ENCODE measurements at regions not wholly inside any gene's neighbourhood (a gene's known extent, or its start where the extent isn't known, plus 50 kb on each side); places are given as distances from the start of the nearest gene placed in this dataset.

DNA sequence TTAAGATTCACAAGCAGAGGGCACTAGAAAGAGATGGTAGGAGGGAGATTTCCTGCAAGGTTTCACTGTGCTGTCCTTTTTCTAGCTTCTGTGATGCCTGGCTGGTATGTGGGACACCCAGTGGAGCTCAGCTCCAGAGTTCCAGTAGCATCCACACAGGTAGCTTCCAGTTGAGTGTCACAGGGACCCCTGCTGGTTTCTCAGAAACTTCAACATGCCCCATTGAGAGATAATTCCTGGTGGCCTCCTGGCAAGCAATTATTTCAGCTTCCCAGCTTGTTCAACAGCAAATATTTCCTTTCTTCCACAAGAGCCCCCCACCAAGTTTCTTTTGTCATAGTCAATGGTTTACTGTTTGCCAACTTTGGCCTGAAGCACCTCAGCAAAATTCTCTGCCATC, 858.7 kb downstream of the REEP3 start:
- peak in 1 of 3 donors; percentile 35 for DNase-seq
- Histone ChIP-seq H3K4me1 (ENCODE audit: low read depth) (no peaks in the 10 kb centered on the region), H3K36me3 (ENCODE audit: low read depth) (no peaks in the 10 kb centered on the region), H3K4me3 (no peak overlapping the region), H3K9me3 (no peaks in the 10 kb centered on the region)
- intact Hi-C loops (cut with DNase I, micrococcal nuclease): no loop called here
- peak; percentile 68 for ATAC-seq
- TF ChIP-seq, protein P1, sequence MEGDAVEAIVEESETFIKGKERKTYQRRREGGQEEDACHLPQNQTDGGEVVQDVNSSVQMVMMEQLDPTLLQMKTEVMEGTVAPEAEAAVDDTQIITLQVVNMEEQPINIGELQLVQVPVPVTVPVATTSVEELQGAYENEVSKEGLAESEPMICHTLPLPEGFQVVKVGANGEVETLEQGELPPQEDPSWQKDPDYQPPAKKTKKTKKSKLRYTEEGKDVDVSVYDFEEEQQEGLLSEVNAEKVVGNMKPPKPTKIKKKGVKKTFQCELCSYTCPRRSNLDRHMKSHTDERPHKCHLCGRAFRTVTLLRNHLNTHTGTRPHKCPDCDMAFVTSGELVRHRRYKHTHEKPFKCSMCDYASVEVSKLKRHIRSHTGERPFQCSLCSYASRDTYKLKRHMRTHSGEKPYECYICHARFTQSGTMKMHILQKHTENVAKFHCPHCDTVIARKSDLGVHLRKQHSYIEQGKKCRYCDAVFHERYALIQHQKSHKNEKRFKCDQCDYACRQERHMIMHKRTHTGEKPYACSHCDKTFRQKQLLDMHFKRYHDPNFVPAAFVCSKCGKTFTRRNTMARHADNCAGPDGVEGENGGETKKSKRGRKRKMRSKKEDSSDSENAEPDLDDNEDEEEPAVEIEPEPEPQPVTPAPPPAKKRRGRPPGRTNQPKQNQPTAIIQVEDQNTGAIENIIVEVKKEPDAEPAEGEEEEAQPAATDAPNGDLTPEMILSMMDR (IDR thresholded peaks at IDR 0.05): no peak

DNA sequence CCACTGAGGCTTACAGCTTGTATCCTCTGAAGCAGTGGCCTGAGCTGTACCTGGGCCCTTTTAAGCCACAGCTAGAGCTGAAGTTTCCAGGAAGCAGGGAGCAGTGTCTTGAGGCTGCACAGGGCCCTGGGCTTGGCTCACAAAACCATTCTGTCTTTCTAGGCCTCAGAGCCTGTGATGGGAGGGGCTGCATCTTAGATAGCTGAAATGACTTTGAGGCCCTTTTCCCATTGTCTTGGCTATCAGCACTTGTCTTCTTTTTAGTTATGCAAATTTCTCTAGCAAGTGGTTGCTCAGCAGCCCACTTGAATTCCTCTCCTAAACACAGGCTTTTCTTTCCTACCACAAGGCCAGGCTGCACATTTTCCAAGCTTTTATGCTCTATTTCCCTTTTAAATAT, 864.2 kb downstream of the REEP3 start:
- no peaks in the 10 kb centered on the region for H3K4me1 ChIP-seq (ENCODE audit: low read depth)
- DNase-seq (no peak), ATAC-seq (no peak)
- intact Hi-C loops (cut with DNase I, micrococcal nuclease): no loop called here
- TF ChIP-seq, protein P1 (IDR thresholded peaks at IDR 0.05): no peak
- no peak overlapping the region for H3K4me3 ChIP-seq
- H3K9me3 ChIP-seq: no peaks in the 10 kb centered on the region
- no peaks in the 10 kb centered on the region for H3K36me3 ChIP-seq (ENCODE audit: low read depth)

DNA sequence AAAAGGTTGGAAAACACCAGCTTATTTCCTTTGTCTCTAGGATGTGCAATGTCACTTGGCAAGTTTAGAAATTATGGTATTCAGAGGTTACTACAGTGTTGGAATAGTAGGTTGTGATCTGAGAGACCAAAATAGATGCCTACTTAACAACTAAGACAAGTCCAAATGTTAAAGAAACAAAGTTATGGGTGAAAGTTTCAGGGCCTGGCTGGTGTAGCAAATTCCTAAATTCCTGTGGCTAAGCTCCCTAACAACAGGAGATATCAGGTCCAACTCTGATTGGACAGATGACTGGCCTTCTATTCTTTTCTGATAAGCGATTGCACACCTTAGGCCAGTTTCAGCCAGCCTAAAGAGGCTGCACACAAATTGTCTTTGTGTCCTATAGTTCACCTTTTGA, 873.5 kb downstream of the REEP3 start:
- Histone ChIP-seq H3K36me3 (ENCODE audit: low read depth) (no peaks in the 10 kb centered on the region), H3K4me3 (no peak overlapping the region), H3K4me1 (ENCODE audit: low read depth) (no peaks in the 10 kb centered on the region), H3K9me3 (no peaks in the 10 kb centered on the region)
- intact Hi-C loops (cut with DNase I, micrococcal nuclease): no loop called here
- ATAC-seq: no peak
- TF ChIP-seq, protein P1 (IDR thresholded peaks at IDR 0.05): no peak
- DNase-seq: no peak

DNA sequence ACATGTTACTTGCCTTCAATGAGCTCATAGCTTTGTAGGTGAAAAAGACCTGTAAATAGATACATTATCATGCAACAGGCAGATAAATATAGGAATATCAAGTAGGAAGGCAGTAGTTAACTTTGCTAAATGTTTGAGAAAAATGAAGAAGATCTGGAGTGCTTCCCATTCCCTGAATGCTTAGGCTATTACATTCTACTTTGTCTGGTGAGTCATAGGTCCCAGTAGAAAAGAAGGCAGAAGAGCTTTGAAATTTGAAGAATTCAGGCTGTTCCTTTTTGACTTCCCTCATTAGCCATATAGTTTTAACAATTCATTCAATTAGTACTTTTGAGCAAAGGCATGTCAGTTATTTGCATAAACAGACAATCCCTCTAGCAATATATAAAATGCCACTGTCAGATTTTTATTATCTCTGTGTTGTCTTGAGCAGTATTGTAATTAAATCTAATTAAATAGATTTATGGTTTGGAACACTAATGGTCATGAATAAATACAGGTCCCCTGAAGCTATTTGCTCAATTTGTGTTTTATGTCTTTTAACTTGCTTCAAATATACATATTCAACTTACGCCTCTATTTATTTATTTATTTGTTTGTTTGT, 875.0 kb downstream of the REEP3 start:
- no peak for ATAC-seq
- Histone ChIP-seq H3K4me3 (no peak overlapping the region), H3K36me3 (ENCODE audit: low read depth) (no peaks in the 10 kb centered on the region), H3K9me3 (no peaks in the 10 kb centered on the region), H3K4me1 (ENCODE audit: low read depth) (no peaks in the 10 kb centered on the region)
- TF ChIP-seq, protein P1 (IDR thresholded peaks at IDR 0.05): no peak
- no peak for DNase-seq
- intact Hi-C loops (cut with DNase I, micrococcal nuclease): no loop called here

DNA sequence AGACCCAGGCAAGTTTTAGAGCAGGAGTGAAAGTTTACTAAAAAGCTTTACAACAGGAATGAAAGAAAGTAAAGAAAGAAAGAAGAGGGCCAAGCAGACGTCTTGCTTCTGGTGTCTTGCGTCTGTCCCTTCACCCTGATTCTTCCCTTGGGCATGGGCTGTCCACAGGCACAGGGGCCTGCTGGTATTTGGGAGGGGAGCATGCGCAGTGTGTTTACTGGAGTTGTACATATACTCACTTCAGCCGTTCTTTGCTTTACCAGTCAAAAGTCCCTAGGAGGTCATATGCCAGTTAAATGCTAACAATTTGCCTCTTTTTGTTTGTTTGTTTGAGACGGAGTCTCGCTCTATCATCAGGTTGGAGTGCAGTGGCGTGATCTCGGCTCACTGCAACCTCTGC, 875.9 kb downstream of the REEP3 start:
- intact Hi-C loops (cut with DNase I, micrococcal nuclease): no loop called here
- no peaks in the 10 kb centered on the region for H3K9me3 ChIP-seq
- no peak overlapping the region for H3K4me3 ChIP-seq
- DNase-seq: no peak
- ATAC-seq: no peak
- no peaks in the 10 kb centered on the region for H3K36me3 ChIP-seq (ENCODE audit: low read depth)
- TF ChIP-seq, protein P1 (IDR thresholded peaks at IDR 0.05): no peak
- no peaks in the 10 kb centered on the region for H3K4me1 ChIP-seq (ENCODE audit: low read depth)
